ENCODE measurements at regions not wholly inside any gene's neighbourhood (a gene's known extent, or its start where the extent isn't known, plus 50 kb on each side); places are given as distances from the start of the nearest gene placed in this dataset.
A peak's percentile ranks its signal among the peaks of the same experiment; 100 is the strongest.
"Not testable (repeated sequence)": the region's sequence is repeated elsewhere in the genome, so short reads cannot be mapped to it uniquely, and the experiment has no call there.

DNA sequence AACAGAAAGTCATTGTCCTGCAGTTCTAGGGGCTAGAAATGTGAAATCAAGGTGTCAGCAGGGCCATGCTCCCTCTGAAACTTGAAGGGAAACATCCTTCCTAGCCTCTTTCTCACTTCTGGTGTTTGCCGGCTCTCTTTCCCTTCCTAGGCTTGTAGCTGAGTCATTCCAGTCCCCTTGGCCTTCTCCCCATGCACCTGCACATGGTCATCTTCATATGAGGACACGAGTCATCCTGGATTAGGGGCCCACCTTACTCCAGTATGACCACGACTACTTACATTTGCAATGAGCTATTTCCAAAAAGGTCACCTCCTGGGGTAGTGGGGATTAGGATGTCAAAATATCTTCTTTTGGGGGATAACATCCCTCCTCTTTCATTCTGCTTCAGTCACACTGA, 168.5 kb upstream of the CXCR4 start:
- H3K9me3 Mint-ChIP-seq = peaks cover 0 to 9% (median 0%) of the 10 kb centered on the region in 7 donors
- DNase-seq = no peak
- H3K27ac Mint-ChIP-seq = peak overlapping the region in 4 of 6 donors; percentile 37 to 90 (median 76)
- H3K27me3 Mint-ChIP-seq = no peaks in the 10 kb centered on the region
- peak overlapping the region in 4 of 8 donors; percentile 4 to 73 (median 28) for H3K4me3 Mint-ChIP-seq
- H3K4me1 Mint-ChIP-seq = peaks cover 45 to 68% (median 61%) of the 10 kb centered on the region in 3 donors
- ATAC-seq (ENCODE audit: low read depth in 2 of 2) = no peak
- H3K36me3 Mint-ChIP-seq = peaks cover 0 to 5% of the 10 kb centered on the region in 2 donors

DNA sequence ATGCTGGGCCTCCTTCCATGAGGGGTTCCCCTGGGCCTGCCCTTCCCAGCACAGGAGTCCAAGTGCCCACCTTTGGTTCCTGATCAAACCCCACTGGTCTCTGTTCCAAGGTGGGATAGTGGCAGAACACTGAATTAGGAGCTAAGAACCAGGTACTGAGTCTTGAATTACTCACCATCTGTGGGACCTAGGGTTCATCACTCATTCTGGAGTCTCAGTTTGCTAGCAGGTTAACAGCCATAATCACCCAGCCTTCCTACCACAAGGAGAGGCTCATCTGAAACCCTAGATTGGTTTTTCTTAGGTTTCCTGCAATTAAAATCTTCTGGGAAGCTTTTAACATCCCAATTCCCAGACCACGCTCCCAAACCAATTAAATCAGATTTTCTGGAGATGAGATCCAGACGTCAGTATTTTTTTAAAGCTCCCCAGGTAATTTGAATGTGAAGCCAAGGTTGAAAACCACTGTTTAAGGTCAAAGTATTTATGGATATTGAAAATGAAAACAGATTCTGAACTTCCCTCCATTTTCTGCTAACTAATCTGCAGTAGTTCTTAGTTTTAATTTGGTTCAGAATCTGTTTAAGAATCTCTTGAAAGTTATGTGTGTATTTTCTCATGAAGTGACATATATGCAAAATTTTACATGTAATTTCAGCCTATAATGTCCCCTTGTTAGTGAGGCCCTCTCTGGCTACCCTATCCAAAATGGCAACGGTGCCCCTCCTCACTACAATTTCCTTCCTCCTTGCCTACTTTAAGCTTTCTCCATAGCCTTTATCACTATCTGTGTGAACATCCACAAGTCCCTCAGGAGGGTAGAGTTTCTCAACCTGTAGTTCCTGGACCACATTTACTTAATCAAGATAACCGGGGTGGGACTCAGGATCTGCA, 166.5 kb upstream of the CXCR4 start:
- Mint-ChIP-seq H3K27ac (peak overlapping the region; percentile 90 to 94 (median 92)), H3K4me3 (peak overlapping the region; percentile 41 to 87 (median 66)), H3K4me1 (peaks cover 61 to 81% (median 78%) of the 10 kb centered on the region in 3 donors), H3K27me3 (no peaks in the 10 kb centered on the region), H3K36me3 (no peaks in the 10 kb centered on the region), H3K9me3 (peaks cover 0 to 7% (median 0%) of the 10 kb centered on the region in 7 donors)
- peak; percentile 15 for DNase-seq
- peak; percentile 28 to 37 for ATAC-seq (ENCODE audit: low read depth in 2 of 2)

DNA sequence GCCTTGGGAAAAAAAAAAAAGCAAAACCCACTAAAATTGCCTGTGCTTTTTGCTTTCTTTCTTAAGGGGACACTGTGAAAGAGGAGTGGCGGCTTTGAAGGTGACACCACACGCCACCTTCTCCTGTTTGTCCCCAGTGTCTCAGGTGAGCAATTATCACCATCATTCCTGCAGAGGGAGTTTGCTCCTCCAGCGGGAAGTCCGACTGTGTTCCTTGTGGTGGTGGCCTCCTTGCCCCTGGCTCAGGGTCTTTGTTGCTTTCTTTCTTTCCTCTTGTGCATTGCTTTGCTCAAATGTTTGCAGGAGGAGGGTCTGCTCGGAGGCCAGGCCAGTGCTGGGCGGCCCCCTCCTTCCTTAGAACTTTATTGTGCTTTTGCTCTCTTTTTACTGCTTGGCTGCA, 164.3 kb upstream of the CXCR4 start:
- peaks cover 0 to 7% (median 0%) of the 10 kb centered on the region in 7 donors for H3K9me3 Mint-ChIP-seq
- peak overlapping the region in 3 of 6 donors; percentile 76 to 90 (median 77) for H3K27ac Mint-ChIP-seq
- no peaks in the 10 kb centered on the region for H3K36me3 Mint-ChIP-seq
- no peak for DNase-seq
- no peak for ATAC-seq (ENCODE audit: low read depth in 2 of 2)
- no peaks in the 10 kb centered on the region for H3K27me3 Mint-ChIP-seq
- H3K4me1 Mint-ChIP-seq = peaks cover 68 to 88% (median 81%) of the 10 kb centered on the region in 3 donors
- peak overlapping the region in 3 of 8 donors; percentile 12 to 84 (median 20) for H3K4me3 Mint-ChIP-seq

DNA sequence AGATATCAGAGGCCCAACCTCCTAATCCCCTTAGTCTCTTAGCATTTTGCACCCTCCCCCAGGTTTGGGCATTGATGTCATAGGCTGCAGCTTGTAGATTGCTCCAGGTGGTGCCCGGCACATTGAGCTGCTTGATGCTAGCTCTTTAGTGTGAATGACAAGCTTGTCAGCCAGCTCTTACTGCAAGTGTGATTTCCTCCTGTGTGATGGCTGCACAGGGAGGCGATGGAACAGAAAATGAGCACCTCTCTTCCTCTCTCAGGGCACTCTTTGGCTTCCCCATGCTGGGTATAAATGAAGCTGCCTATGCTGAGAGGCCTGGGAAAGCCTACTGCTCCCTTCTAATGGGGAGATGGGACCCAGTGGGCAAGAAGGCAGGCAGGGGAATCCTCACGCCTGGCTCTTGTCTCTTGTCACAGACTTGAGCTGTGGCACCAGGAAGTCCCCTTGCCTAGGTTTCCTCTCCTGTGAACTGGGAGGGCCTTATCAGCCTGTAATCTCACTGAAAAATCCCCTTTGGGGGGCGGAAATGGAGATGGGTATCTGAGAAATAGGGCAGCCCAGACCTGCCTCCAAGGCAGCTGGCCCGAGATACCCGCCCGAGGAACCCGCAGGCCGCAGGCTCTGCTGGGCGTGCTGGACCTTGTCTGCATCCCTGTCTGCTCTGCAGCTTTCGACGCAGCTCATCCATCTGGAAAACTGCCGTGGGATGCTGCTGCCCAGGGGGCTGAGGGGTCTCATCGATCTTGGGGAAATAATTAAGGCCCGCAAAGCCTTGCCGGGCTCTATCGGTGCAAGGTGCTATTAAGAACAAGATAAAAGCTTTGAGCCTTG, 163.5 kb upstream of the CXCR4 start:
- peaks cover 67 to 81% (median 75%) of the 10 kb centered on the region in 3 donors for H3K4me1 Mint-ChIP-seq

DNA sequence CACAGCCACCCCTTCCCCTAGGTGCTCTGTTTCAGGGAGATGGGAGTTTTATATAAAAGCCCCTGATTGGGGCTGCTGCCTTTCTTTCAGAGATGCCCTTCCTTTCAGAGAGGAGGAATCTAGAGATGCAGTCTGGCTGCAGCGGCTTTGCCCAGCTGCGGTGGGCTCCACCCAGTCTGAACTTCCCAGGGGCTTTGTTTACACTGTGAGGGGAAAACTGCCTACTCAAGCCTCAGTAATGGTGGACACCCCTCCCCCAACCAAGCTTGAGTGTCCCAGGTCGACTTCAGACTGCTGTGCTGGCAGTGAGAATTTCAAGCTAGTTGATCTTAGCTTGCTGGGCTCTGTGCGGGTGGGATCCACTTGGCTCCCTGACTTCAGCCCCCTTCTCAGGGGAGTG, 148.4 kb upstream of the CXCR4 start:
- DNase-seq; H3K4me3 Mint-ChIP-seq; ATAC-seq (ENCODE audit: low read depth in 2 of 2); H3K27me3 Mint-ChIP-seq: not testable (repeated sequence)
- H3K27ac Mint-ChIP-seq = peak overlapping the region in 1 of 6 donors; percentile 59
- peaks cover 10 to 28% (median 27%) of the 10 kb centered on the region in 3 donors for H3K4me1 Mint-ChIP-seq
- peaks cover 5 to 25% (median 22%) of the 10 kb centered on the region in 7 donors for H3K9me3 Mint-ChIP-seq
- peaks cover 7 to 20% of the 10 kb centered on the region in 2 donors for H3K36me3 Mint-ChIP-seq

More for the DNA sequence above, 163.5 kb upstream of the CXCR4 start:
- peak overlapping the region in 5 of 6 donors; percentile 25 to 93 (median 83) for H3K27ac Mint-ChIP-seq
- H3K4me3 Mint-ChIP-seq = peak overlapping the region in 5 of 8 donors; percentile 12 to 41 (median 32)
- peaks cover 0 to 7% (median 0%) of the 10 kb centered on the region in 7 donors for H3K9me3 Mint-ChIP-seq
- peak; percentile 28 for DNase-seq
- ATAC-seq (ENCODE audit: low read depth in 2 of 2) = peak; percentile 79 to 83
- no peaks in the 10 kb centered on the region for H3K36me3 Mint-ChIP-seq
- no peaks in the 10 kb centered on the region for H3K27me3 Mint-ChIP-seq

DNA sequence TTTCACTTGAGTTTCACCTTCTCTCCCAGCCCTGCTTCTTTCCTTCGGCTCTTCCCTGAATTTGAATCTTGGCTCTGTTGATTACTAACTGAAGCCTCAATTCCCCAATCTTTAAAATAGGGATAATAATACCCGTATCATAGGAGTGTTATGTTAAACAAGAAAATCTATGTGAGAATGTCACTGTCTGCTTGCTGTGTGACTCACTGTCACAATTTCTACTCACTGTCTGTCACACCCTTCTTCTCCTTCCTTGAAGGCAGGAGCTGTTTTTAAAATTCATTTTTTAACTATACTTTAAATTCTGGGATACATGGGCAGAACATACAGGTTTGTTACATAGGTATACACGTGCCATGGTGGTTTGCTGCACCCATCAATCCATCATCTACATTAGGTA, 141.6 kb upstream of the CXCR4 start:
- no peak for DNase-seq
- H3K27me3 Mint-ChIP-seq = no peaks in the 10 kb centered on the region
- peaks cover 0 to 6% of the 10 kb centered on the region in 2 donors for H3K36me3 Mint-ChIP-seq
- H3K4me3 Mint-ChIP-seq = no peak overlapping the region
- H3K27ac Mint-ChIP-seq = peak overlapping the region in 5 of 6 donors; percentile 15 to 98 (median 78)
- H3K4me1 Mint-ChIP-seq = peaks cover 36 to 62% (median 57%) of the 10 kb centered on the region in 3 donors
- peaks cover 0 to 6% (median 4%) of the 10 kb centered on the region in 7 donors for H3K9me3 Mint-ChIP-seq
- no peak for ATAC-seq (ENCODE audit: low read depth in 2 of 2)

DNA sequence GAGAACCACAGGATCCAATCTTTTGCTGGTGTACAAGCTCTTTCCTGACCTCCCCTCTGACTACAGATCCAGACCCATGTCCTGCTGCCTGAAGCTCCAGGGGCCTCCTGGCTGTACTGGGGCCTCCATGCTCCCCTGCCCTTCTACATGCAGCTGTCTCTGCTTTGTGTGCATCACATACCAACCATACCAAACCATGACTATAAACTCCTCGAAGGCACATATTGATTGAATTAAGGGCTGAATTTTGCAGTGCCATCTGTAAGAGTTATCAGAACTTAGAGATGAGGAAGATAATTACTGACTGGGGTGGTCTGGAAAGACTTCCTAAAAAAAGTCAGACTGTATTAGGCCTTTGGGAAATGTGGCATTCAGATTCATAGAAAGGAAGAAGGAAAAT, 139.9 kb upstream of the CXCR4 start:
- Mint-ChIP-seq H3K4me3 (no peak overlapping the region), H3K27ac (peak overlapping the region in 5 of 6 donors; percentile 6 to 98 (median 85))
- ATAC-seq (ENCODE audit: low read depth in 2 of 2) = no peak

DNA sequence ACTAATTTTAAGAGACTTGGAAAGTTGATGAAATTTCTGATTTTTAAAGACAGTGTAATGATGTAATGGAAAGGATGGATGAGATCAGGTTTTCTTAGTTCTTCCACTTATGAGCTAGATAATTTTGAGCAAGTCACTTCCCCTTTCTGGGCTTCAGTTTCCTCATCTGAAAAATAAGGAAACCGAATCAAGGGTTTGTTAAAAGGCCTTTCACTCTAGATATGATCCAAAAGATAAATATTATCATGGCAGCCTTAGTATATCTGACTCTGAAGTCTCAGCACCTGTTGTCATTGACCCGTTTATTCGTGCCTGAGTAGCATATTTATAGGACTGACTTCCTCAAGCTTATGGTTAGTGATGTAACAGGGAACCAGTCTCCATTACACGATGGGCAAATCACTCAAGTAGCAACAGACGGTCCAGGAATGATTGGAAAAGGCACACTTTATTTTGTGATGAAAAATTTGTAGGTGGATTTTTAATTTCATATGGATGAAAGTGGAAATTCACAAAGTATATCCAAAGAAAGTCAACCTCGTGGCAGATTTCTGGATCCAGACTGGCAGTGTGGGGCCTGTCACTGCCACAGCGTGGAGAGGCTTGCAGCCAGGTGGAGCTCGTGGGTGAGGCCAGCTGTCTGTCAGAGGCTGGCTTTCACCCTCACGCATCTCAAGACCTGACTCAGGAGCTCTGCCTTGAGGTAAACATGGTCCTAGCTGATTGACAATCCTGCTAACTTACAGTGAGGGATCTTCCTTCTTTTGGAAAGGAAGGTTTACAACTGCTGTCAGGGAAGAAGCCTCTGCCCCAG, 137.9 kb upstream of the CXCR4 start:
- H3K36me3 Mint-ChIP-seq = no peaks in the 10 kb centered on the region
- no peaks in the 10 kb centered on the region for H3K27me3 Mint-ChIP-seq
- H3K9me3 Mint-ChIP-seq = no peaks in the 10 kb centered on the region
- ATAC-seq (ENCODE audit: low read depth in 2 of 2) = peak; percentile 63
- peaks cover 59 to 84% (median 72%) of the 10 kb centered on the region in 3 donors for H3K4me1 Mint-ChIP-seq
- H3K27ac Mint-ChIP-seq = peak overlapping the region; percentile 93 to 98 (median 96)
- peak; percentile 70 for DNase-seq
- H3K4me3 Mint-ChIP-seq = peak overlapping the region in 5 of 8 donors; percentile 25 to 71 (median 63)

More for the DNA sequence above, 139.9 kb upstream of the CXCR4 start:
- Mint-ChIP-seq H3K4me1 (peaks cover 49 to 77% (median 62%) of the 10 kb centered on the region in 3 donors), H3K27me3 (no peaks in the 10 kb centered on the region), H3K36me3 (no peaks in the 10 kb centered on the region), H3K9me3 (no peaks in the 10 kb centered on the region)
- DNase-seq = no peak

DNA sequence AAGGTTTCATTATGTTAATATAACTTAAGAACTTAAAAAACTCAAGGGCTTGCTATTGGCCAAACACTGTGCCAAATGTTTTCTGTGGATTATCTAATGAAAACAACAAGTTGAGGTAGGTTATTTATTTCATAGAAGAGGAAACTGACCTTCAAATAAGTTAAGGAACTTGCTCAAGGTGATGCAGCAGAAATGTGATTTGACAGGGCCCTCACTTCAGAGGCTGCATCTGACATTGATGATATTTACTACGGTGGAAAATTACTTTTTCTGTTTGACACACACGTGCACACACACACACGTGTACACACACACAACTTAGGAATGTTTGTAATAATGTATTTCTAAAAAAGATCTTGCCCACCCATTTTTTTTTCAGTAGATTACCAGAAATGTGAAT, 137.2 kb upstream of the CXCR4 start:
- peak in 1 of 2 donors; percentile 2 for ATAC-seq (ENCODE audit: low read depth in 2 of 2)
- Mint-ChIP-seq H3K27ac (peak overlapping the region; percentile 93 to 98 (median 96)), H3K9me3 (no peaks in the 10 kb centered on the region), H3K36me3 (no peaks in the 10 kb centered on the region), H3K4me1 (peaks cover 67 to 91% (median 79%) of the 10 kb centered on the region in 3 donors), H3K27me3 (no peaks in the 10 kb centered on the region), H3K4me3 (peak overlapping the region in 6 of 8 donors; percentile 25 to 71 (median 62))
- no peak for DNase-seq

DNA sequence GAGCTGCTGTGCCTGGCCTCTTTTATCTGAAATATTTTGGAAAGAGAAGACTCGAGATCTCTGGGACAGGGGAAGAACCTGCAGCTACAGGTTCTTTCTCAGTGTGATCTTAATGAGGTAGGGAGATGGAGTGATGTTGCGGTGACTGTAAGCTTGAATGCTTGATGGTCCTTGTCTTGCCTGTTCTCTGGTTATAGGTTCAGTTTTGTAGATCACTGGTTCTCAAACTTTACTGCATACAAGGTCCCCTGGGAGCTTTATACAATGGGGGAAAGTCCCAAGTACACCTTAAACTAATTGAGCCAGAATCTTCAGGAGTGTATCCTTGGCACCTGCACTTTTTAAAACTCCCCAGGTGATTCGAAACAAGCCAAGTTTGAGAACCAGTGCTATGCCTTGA, 136.7 kb upstream of the CXCR4 start:
- DNase-seq (peak; percentile 68), ATAC-seq (ENCODE audit: low read depth in 2 of 2) (peak; percentile 63 to 64)
- no peaks in the 10 kb centered on the region for H3K36me3 Mint-ChIP-seq
- no peaks in the 10 kb centered on the region for H3K27me3 Mint-ChIP-seq
- H3K4me3 Mint-ChIP-seq = peak overlapping the region; percentile 10 to 83 (median 62)
- H3K9me3 Mint-ChIP-seq = no peaks in the 10 kb centered on the region
- peak overlapping the region; percentile 93 to 98 (median 96) for H3K27ac Mint-ChIP-seq
- peaks cover 67 to 95% (median 84%) of the 10 kb centered on the region in 3 donors for H3K4me1 Mint-ChIP-seq

DNA sequence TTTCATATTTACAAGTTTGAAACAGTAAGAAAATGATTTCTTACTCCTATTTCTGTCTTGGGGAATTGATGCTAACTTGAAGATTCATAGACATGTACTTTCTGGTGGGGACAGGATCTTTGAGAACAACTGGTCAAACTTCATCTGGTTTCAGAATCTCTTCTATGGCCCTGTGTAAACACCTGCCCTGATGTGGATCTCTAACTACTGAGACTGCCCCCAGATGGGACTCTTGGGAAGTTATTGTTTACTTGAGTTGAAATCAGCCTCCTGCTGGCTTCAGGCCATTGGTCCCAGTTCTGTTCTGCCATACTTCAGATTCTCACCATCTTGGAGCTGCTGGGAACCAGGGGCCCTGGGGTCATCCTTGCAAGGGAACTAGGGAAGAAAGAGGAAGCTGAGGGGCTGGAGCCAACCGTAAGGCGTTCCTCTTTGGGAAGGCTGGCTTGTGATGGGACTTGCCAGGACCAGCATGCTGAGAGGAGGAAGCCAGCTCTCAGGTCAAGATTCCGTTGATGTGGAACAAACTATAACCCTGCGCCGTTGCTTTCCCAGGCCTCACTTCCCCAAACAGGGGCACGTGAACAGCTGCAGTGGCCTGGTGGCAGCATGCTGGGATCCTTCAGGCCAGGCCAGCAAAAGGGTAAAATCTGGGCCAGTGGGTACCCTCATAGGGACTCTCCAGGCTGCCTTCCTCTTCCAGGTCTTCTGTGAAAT, 135.5 kb upstream of the CXCR4 start:
- Mint-ChIP-seq H3K36me3 (no peaks in the 10 kb centered on the region), H3K27me3 (no peaks in the 10 kb centered on the region), H3K4me1 (peaks cover 61 to 90% (median 82%) of the 10 kb centered on the region in 3 donors), H3K9me3 (no peaks in the 10 kb centered on the region), H3K4me3 (peak overlapping the region in 7 of 8 donors; percentile 31 to 75 (median 64)), H3K27ac (peak overlapping the region; percentile 93 to 98 (median 96))
- DNase-seq (peak; percentile 40), ATAC-seq (ENCODE audit: low read depth in 2 of 2) (peak; percentile 19 to 24)

Measured in naive B cell (primary cell).